ENCODE measurements at regions not wholly inside any gene's neighbourhood (a gene's known extent, or its start where the extent isn't known, plus 50 kb on each side); places are given as distances from the start of the nearest gene placed in this dataset.

- no peak for TF ChIP-seq POLR2A (IDR thresholded peaks at IDR 0.05; ENCODE audit: low read length)
- TF ChIP-seq GATA1 (IDR thresholded peaks at IDR 0.05; ENCODE audit: low read depth, low read length): no peak
These were observed 148.2 kb upstream of the CYP1B1 start for GRCh38 chr2:38224181-38224580.

Measured in erythroblast (primary cell).